HEK293 (cell line): ENCODE measurements at regions not wholly inside any gene's neighbourhood (a gene's known extent, or its start where the extent isn't known, plus 50 kb on each side); places are given as distances from the start of the nearest gene placed in this dataset.

Experiments
- IKZF3 ChIP-seq: fragments of 450-650 bp; IDR thresholded peaks from 2 replicates; pipeline ENCODE4 v1.5.0; 2018; ENCODE audit warnings: missing biosample characterization, mild to moderate bottlenecking, missing genetic modification characterization, moderate library complexity
- ZNF121 ChIP-seq: fragments of 450-650 bp; formaldehyde crosslinking; IDR thresholded peaks from 2 replicates; pipeline ENCODE4 v1.5.1; 2016; ENCODE audit warnings: missing biosample characterization, missing genetic modification characterization
- ZNF133 ChIP-seq: fragments of 450-650 bp; formaldehyde crosslinking; IDR thresholded peaks from 2 replicates; pipeline ENCODE4 v1.5.1; 2016; ENCODE audit warnings: missing biosample characterization, missing genetic modification characterization
- ZNF24 ChIP-seq: fragments of 450-650 bp; formaldehyde crosslinking; IDR thresholded peaks from 2 replicates; pipeline ENCODE4 v1.5.1; 2016; ENCODE audit warnings: missing biosample characterization, missing genetic modification characterization
- ZNF274 ChIP-seq, 2 experiments: fragments of 200-500 bp in 1 of 2; fragments of 450-650 bp in 1 of 2; sonication (Bioruptor generic) in 1 of 2; formaldehyde crosslinking in 1 of 2; IDR thresholded peaks; 2 replicates each; pipeline versions ENCODE4 v1.5.1 to v1.6.1; 2014 to 2016; ENCODE audit warnings: borderline replicate concordance in 1 of 2, inconsistent platforms in 1 of 2, low read length in 1 of 2, missing biosample characterization in 1 of 2, missing genetic modification characterization in 1 of 2
- ZNF292 ChIP-seq: fragments of 450-650 bp; formaldehyde crosslinking; IDR thresholded peaks from 2 replicates; pipeline ENCODE4 v1.5.1; 2016; ENCODE audit warnings: low read depth, missing biosample characterization, missing genetic modification characterization, borderline replicate concordance
- ZNF366 ChIP-seq: fragments of 450-650 bp; formaldehyde crosslinking; conservative IDR thresholded peaks from 2 replicates; pipeline ENCODE4 v1.5.1; 2016; ENCODE audit warnings: missing biosample characterization, missing genetic modification characterization
- ZNF707 ChIP-seq: fragments of 450-650 bp; formaldehyde crosslinking; IDR thresholded peaks from 2 replicates; pipeline ENCODE4 v1.5.1; 2016; ENCODE audit warnings: missing biosample characterization, missing genetic modification characterization
- TF ChIP-seq, protein P1 (sequence below): fragments of 450-650 bp; formaldehyde crosslinking; IDR thresholded peaks from 2 replicates; pipeline ENCODE4 v1.5.1; 2017; ENCODE audit warnings: missing biosample characterization, mild to moderate bottlenecking, missing genetic modification characterization, moderate library complexity
- TF ChIP-seq, protein P2 (sequence below): fragments of 450-650 bp; formaldehyde crosslinking; IDR thresholded peaks from 2 replicates; pipeline ENCODE4 v1.5.1; 2016; ENCODE audit warnings: missing biosample characterization, missing genetic modification characterization
- TF ChIP-seq, protein P3 (sequence below): fragments of 450-650 bp; formaldehyde crosslinking; IDR thresholded peaks from 2 replicates; pipeline ENCODE4 v1.5.1; 2016; ENCODE audit warnings: missing biosample characterization, missing genetic modification characterization
- TF ChIP-seq, protein P4 (sequence below): fragments of 450-650 bp; formaldehyde crosslinking; IDR thresholded peaks from 2 replicates; pipeline ENCODE4 v1.5.1; 2016; ENCODE audit warnings: missing biosample characterization, missing genetic modification characterization, low read depth

DNA sequence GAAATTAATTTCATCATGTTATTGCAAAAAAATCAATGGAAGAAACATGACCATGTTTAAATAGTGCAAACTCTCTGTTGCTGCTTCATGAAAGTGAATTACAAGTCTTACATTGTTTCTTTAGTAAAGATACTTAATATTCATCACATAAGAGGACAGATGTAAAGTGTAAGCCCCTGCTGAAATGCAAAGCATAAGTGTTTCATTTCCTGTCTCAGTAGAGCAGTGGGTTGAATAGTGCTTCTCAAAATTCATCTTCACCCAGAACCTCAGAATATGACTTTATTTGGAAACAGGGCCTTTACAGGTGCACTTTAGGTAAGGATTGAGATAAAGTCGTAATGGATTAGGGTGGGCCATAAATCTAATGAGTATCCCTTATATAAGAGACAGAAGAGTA is 738.4 kb upstream of the RGS18 start:
- TF ChIP-seq, protein P1, sequence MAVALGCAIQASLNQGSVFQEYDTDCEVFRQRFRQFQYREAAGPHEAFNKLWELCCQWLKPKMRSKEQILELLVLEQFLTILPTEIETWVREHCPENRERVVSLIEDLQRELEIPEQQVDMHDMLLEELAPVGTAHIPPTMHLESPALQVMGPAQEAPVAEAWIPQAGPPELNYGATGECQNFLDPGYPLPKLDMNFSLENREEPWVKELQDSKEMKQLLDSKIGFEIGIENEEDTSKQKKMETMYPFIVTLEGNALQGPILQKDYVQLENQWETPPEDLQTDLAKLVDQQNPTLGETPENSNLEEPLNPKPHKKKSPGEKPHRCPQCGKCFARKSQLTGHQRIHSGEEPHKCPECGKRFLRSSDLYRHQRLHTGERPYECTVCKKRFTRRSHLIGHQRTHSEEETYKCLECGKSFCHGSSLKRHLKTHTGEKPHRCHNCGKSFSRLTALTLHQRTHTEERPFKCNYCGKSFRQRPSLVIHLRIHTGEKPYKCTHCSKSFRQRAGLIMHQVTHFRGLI: no peak
- TF ChIP-seq IKZF3: no peak
- no peak for TF ChIP-seq ZNF274 (IDR thresholded peaks at IDR 0.05; ENCODE audit: low read length)
- TF ChIP-seq ZNF274 (tag by site-specific recombination; IDR thresholded peaks at IDR 0.05; ENCODE audit: borderline replicate concordance): no peak
- TF ChIP-seq ZNF366 (tag by site-specific recombination): no peak
- TF ChIP-seq, protein P2, sequence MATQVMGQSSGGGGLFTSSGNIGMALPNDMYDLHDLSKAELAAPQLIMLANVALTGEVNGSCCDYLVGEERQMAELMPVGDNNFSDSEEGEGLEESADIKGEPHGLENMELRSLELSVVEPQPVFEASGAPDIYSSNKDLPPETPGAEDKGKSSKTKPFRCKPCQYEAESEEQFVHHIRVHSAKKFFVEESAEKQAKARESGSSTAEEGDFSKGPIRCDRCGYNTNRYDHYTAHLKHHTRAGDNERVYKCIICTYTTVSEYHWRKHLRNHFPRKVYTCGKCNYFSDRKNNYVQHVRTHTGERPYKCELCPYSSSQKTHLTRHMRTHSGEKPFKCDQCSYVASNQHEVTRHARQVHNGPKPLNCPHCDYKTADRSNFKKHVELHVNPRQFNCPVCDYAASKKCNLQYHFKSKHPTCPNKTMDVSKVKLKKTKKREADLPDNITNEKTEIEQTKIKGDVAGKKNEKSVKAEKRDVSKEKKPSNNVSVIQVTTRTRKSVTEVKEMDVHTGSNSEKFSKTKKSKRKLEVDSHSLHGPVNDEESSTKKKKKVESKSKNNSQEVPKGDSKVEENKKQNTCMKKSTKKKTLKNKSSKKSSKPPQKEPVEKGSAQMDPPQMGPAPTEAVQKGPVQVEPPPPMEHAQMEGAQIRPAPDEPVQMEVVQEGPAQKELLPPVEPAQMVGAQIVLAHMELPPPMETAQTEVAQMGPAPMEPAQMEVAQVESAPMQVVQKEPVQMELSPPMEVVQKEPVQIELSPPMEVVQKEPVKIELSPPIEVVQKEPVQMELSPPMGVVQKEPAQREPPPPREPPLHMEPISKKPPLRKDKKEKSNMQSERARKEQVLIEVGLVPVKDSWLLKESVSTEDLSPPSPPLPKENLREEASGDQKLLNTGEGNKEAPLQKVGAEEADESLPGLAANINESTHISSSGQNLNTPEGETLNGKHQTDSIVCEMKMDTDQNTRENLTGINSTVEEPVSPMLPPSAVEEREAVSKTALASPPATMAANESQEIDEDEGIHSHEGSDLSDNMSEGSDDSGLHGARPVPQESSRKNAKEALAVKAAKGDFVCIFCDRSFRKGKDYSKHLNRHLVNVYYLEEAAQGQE: no peak
- TF ChIP-seq, protein P3, sequence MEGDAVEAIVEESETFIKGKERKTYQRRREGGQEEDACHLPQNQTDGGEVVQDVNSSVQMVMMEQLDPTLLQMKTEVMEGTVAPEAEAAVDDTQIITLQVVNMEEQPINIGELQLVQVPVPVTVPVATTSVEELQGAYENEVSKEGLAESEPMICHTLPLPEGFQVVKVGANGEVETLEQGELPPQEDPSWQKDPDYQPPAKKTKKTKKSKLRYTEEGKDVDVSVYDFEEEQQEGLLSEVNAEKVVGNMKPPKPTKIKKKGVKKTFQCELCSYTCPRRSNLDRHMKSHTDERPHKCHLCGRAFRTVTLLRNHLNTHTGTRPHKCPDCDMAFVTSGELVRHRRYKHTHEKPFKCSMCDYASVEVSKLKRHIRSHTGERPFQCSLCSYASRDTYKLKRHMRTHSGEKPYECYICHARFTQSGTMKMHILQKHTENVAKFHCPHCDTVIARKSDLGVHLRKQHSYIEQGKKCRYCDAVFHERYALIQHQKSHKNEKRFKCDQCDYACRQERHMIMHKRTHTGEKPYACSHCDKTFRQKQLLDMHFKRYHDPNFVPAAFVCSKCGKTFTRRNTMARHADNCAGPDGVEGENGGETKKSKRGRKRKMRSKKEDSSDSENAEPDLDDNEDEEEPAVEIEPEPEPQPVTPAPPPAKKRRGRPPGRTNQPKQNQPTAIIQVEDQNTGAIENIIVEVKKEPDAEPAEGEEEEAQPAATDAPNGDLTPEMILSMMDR: no peak
- no peak for TF ChIP-seq ZNF133 (tag by site-specific recombination)
- TF ChIP-seq, protein P4, sequence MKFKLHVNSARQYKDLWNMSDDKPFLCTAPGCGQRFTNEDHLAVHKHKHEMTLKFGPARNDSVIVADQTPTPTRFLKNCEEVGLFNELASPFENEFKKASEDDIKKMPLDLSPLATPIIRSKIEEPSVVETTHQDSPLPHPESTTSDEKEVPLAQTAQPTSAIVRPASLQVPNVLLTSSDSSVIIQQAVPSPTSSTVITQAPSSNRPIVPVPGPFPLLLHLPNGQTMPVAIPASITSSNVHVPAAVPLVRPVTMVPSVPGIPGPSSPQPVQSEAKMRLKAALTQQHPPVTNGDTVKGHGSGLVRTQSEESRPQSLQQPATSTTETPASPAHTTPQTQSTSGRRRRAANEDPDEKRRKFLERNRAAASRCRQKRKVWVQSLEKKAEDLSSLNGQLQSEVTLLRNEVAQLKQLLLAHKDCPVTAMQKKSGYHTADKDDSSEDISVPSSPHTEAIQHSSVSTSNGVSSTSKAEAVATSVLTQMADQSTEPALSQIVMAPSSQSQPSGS (tag by site-specific recombination): no peak
- no peak for TF ChIP-seq ZNF707 (tag by site-specific recombination)
- TF ChIP-seq ZNF292 (tag by site-specific recombination): no peak
- TF ChIP-seq ZNF121 (tag by site-specific recombination): no peak
- no peak for TF ChIP-seq ZNF24 (tag by site-specific recombination)
